Astrocyte of the spinal cord (primary cell): ENCODE measurements at regions not wholly inside any gene's neighbourhood (a gene's known extent, or its start where the extent isn't known, plus 50 kb on each side); places are given as distances from the start of the nearest gene placed in this dataset.

Source experiments
- DNase-seq: peaks from one replicate; pipeline ENCODE4 v3.0.0; 2011; ENCODE audit warnings: low read depth, low spot score
- H3K4me3 ChIP-seq: 2 replicates; pipeline ENCODE4 v1.5.1; 2011; ENCODE audit warnings: low read depth, mild to moderate bottlenecking, low read length, moderate library complexity
- in situ Hi-C: cut with HindIII; loops from 2 replicates; pipeline ENCODE4 v1.10.0; 2017; ENCODE audit warnings: low sequenced_read_pairs
- TF ChIP-seq, protein P1 (sequence below): IDR thresholded peaks from 2 replicates; pipeline ENCODE4 v1.5.1; 2012; ENCODE audit warnings: low read depth, mild to moderate bottlenecking, low read length, inconsistent platforms

GRCh38 chr1:56227401-56227800 lies 352.0 kb downstream of the PLPP3 start:
- no peak for DNase-seq
- no peak overlapping the region for H3K4me3 ChIP-seq
- TF ChIP-seq, protein P1, sequence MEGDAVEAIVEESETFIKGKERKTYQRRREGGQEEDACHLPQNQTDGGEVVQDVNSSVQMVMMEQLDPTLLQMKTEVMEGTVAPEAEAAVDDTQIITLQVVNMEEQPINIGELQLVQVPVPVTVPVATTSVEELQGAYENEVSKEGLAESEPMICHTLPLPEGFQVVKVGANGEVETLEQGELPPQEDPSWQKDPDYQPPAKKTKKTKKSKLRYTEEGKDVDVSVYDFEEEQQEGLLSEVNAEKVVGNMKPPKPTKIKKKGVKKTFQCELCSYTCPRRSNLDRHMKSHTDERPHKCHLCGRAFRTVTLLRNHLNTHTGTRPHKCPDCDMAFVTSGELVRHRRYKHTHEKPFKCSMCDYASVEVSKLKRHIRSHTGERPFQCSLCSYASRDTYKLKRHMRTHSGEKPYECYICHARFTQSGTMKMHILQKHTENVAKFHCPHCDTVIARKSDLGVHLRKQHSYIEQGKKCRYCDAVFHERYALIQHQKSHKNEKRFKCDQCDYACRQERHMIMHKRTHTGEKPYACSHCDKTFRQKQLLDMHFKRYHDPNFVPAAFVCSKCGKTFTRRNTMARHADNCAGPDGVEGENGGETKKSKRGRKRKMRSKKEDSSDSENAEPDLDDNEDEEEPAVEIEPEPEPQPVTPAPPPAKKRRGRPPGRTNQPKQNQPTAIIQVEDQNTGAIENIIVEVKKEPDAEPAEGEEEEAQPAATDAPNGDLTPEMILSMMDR: no peak
- in situ Hi-C loops: no loop called here

DNA sequence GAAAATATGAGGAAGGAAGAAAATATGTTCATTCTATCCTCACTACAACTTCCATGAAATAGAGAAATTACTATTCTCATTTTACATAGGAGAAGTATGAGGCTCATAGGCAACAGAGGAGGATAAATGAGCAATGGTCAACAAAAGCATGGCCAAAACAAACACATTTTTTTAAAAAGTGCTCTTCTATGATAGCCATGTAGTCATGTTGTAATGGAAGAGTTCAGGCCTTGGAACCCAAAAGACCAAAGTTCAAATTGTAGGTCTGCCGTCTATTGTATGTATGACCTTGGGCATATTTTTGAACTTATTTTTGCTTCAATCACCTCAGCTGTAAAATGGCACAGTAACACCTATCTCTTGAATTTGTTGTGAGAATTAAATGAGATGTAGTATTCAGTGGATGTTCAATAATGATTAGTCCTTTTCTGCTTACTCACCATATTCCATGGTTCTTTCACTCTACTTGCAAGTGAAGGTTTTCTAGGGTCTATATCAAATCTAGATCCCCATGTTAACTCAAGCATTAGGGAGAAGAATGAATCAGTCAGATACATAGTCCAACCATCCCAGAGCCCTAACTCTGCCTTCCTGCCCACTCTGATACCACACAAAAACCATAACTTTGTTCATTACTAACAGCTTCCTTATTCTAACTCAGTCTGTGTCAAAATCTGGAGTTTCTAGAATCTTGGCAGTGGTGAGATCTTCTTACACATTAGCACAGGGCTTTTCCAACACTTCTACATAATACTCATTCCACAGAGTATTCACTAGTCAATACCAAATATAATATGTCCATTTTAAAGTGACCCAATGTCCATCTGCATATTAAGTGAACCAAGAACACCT lies 353.2 kb downstream of the PLPP3 start:
- in situ Hi-C loops: no loop called here
- TF ChIP-seq, protein P1: no peak
- no peak for DNase-seq
- no peak overlapping the region for H3K4me3 ChIP-seq

DNA sequence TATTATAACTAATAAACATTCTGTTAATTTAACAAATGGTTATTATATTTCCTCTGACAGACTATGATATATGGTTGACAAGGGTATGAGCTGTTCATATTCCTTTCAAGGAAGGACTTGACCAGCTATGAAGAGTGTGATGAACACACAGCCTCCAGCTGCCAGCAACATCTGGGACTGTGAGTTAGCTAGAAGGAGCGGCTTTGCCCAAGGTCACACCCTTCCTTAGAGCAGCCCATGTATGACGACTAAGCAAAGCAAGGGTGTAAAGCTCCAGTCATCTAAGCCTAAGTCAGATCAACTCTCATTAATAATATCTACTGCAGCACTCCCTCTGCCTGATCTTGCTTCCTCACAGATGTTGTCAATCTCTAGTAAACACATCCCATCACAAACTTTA lies 355.4 kb downstream of the PLPP3 start:
- no peak for DNase-seq
- TF ChIP-seq, protein P1: no peak
- in situ Hi-C loops: no loop called here
- H3K4me3 ChIP-seq: no peak overlapping the region

GRCh38 chr1:56222914-56223540 lies 356.3 kb downstream of the PLPP3 start:
- H3K4me3 ChIP-seq: no peak overlapping the region
- TF ChIP-seq, protein P1: no peak
- in situ Hi-C loops: no loop called here
- no peak for DNase-seq

- H3K4me3 ChIP-seq: no peak overlapping the region
- TF ChIP-seq, protein P1: no peak
- no peak for DNase-seq
- in situ Hi-C loops: no loop called here
These were observed 359.3 kb downstream of the PLPP3 start for GRCh38 chr1:56220021-56220420.

DNA sequence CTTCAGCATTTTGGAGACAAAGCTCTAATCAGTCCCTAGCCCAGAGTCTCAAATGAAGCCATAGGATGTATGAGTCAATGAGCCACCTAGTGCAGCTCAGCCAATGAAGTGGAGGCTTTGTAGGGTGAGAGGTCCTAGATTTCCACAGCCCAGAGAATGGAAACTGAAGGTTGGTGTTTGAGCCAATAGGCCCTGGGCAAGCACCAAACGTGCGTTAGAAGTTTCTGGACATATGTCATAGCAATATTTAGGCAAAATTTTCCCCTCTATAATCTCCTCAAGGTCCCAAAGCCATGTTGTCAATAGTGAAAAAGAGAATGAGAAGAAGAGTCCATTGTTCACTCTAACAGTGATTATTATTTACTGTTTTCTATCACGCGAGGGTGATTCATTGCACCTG lies 361.3 kb downstream of the PLPP3 start:
- DNase-seq: no peak
- in situ Hi-C loops: no loop called here
- no peak overlapping the region for H3K4me3 ChIP-seq
- TF ChIP-seq, protein P1: no peak
